PC-9 (cell line): ENCODE measurements at regions not wholly inside any gene's neighbourhood (a gene's known extent, or its start where the extent isn't known, plus 50 kb on each side); places are given as distances from the start of the nearest gene placed in this dataset.

ENCODE experiments used
- BruUV-seq: library from RNA; stranded (reverse); fragments of 400-500 nt; replicated peaks from 2 replicates; lab custom pipeline; 2021; lab: Mats Ljungman, UMichigan
- CTCF ChIA-PET: fragments of 300-600 bp; sonication (Branson Sonifier 250); formaldehyde crosslinking; loops from one replicate; lab custom pipeline; 2022; ENCODE audit warnings: antibody characterized with exemption; lab: Charles Lee
- POLR2A ChIA-PET: fragments of 300-600 bp; sonication (Branson Sonifier 250); formaldehyde crosslinking; loops from one replicate; lab custom pipeline; 2022; ENCODE audit warnings: antibody characterized with exemption; ENCODE audit not compliant: unreplicated experiment; lab: Charles Lee
- DNase-seq, 2 experiments: peaks; one replicate each; pipeline versions ENCODE4 v3.0.0 to v3.0.0-alpha.2; 2015 to 2022; ENCODE audit warnings: mixed read lengths in 1 of 2
- H2AFZ ChIP-seq: fragments of 200-600 bp; sonication (generic); 2 replicates; pipeline ENCODE4 v1.8.1; 2017; ENCODE audit warnings: antibody characterized with exemption
- H3F3A ChIP-seq: fragments of 200-600 bp; sonication (generic); 2 replicates; pipeline ENCODE4 v1.8.1; 2017; ENCODE audit warnings: antibody characterized with exemption, mild to moderate bottlenecking, low read depth; ENCODE audit not compliant: insufficient read depth
- H3K27ac ChIP-seq: fragments of 200-600 bp; sonication (generic); 2 replicates; pipeline ENCODE4 v1.6.1; 2016; ENCODE audit warnings: mixed run types
- H3K27me3 ChIP-seq: fragments of 200-600 bp; sonication (generic); 2 replicates; pipeline ENCODE4 v1.6.1; 2016; ENCODE audit warnings: low read depth, mixed run types; ENCODE audit not compliant: insufficient read depth
- H3K36me3 ChIP-seq: fragments of 200-600 bp; sonication (generic); 2 replicates; pipeline ENCODE4 v1.6.1; 2016; ENCODE audit warnings: low read depth, mixed run types
- H3K4me1 ChIP-seq: fragments of 200-600 bp; sonication (generic); replicated peaks from 2 replicates; pipeline ENCODE4 v1.6.1; 2016; ENCODE audit warnings: mixed run types; ENCODE audit not compliant: insufficient read depth
- H3K4me2 ChIP-seq: fragments of 200-600 bp; sonication (generic); 2 replicates; pipeline ENCODE4 v1.6.1; 2017; ENCODE audit warnings: mixed run types
- H3K4me3 ChIP-seq: fragments of 200-600 bp; sonication (generic); 2 replicates; pipeline ENCODE4 v1.6.1; 2016; ENCODE audit warnings: mixed run types
- H3K79me2 ChIP-seq: fragments of 200-600 bp; sonication (generic); 2 replicates; pipeline ENCODE4 v1.6.1; 2017; ENCODE audit warnings: low read depth, mixed run types
- H3K9me2 ChIP-seq: fragments of 200-600 bp; sonication (generic); 2 replicates; pipeline ENCODE4 v1.8.1; 2017; ENCODE audit warnings: mild to moderate bottlenecking; ENCODE audit not compliant: insufficient read depth
- H3K9me3 ChIP-seq: fragments of 200-600 bp; sonication (generic); 2 replicates; pipeline ENCODE4 v1.8.1; 2016; ENCODE audit warnings: low read depth; ENCODE audit not compliant: insufficient read depth
- H4K20me1 ChIP-seq: fragments of 200-600 bp; sonication (generic); 2 replicates; pipeline ENCODE4 v1.8.1; 2017; ENCODE audit not compliant: insufficient read depth
- EZH2 ChIP-seq: fragments of 200-600 bp; sonication (generic); IDR thresholded peaks from 2 replicates; pipeline ENCODE4 v1.8.0; 2017; ENCODE audit warnings: antibody characterized with exemption, low read depth
- intact Hi-C: fragments of 100-400 bp; cut with micrococcal nuclease; formaldehyde crosslinking; loops from one replicate; pipeline ENCODE4 v1.10.0; 2022; ENCODE audit not compliant: unreplicated experiment
- TF ChIP-seq, protein P1 (sequence below): fragments of 200-600 bp; sonication (generic); conservative IDR thresholded peaks from 2 replicates; pipeline ENCODE4 v1.6.1; 2017; ENCODE audit warnings: mixed run types, antibody characterized with exemption, mild to moderate bottlenecking, moderate library complexity

DNA sequence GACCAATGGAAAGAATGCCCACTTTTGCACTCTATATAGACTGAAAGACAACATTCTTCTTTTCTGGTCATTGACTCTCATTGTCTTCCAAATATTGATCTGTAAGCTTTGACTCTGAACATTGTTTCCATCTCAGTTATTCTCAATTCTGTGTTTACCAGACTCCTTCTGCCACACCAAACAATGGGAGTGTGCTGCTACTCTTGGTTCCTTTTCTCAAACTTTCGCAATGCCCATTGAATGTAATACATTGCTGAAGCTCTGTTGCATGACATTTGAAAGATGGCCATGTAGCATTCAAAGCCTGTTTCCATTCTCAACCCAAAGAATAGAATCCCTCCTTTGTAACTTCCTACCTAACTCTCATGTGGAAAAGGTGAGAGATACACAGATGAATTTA, 136.2 kb downstream of the BTC start:
- POLR2A ChIA-PET, result no interaction called here
- BruUV-seq, result no TSS peak
- TF ChIP-seq, protein P1, sequence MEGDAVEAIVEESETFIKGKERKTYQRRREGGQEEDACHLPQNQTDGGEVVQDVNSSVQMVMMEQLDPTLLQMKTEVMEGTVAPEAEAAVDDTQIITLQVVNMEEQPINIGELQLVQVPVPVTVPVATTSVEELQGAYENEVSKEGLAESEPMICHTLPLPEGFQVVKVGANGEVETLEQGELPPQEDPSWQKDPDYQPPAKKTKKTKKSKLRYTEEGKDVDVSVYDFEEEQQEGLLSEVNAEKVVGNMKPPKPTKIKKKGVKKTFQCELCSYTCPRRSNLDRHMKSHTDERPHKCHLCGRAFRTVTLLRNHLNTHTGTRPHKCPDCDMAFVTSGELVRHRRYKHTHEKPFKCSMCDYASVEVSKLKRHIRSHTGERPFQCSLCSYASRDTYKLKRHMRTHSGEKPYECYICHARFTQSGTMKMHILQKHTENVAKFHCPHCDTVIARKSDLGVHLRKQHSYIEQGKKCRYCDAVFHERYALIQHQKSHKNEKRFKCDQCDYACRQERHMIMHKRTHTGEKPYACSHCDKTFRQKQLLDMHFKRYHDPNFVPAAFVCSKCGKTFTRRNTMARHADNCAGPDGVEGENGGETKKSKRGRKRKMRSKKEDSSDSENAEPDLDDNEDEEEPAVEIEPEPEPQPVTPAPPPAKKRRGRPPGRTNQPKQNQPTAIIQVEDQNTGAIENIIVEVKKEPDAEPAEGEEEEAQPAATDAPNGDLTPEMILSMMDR, result no peak
- no peak for TF ChIP-seq EZH2
- Histone ChIP-seq H3F3A (peaks cover 26% of the 10 kb centered on the region), H3K36me3 (no peaks in the 10 kb centered on the region; the same call in 1 of the 2 replicates), H3K27me3 (no peaks in the 10 kb centered on the region), H2AFZ (no peak overlapping the region), H3K4me3 (no peak overlapping the region), H3K9me2 (no peaks in the 10 kb centered on the region), H3K27ac (no peak overlapping the region), H3K4me1 (peaks cover 37% of the 10 kb centered on the region), H3K79me2 (no peaks in the 10 kb centered on the region), H3K4me2 (no peak overlapping the region), H4K20me1 (no peaks in the 10 kb centered on the region), H3K9me3 (peaks cover 19% of the 10 kb centered on the region)
- DNase-seq, result no peak
- intact Hi-C loops, result no loop called here
- CTCF ChIA-PET, result no interaction called here

DNA sequence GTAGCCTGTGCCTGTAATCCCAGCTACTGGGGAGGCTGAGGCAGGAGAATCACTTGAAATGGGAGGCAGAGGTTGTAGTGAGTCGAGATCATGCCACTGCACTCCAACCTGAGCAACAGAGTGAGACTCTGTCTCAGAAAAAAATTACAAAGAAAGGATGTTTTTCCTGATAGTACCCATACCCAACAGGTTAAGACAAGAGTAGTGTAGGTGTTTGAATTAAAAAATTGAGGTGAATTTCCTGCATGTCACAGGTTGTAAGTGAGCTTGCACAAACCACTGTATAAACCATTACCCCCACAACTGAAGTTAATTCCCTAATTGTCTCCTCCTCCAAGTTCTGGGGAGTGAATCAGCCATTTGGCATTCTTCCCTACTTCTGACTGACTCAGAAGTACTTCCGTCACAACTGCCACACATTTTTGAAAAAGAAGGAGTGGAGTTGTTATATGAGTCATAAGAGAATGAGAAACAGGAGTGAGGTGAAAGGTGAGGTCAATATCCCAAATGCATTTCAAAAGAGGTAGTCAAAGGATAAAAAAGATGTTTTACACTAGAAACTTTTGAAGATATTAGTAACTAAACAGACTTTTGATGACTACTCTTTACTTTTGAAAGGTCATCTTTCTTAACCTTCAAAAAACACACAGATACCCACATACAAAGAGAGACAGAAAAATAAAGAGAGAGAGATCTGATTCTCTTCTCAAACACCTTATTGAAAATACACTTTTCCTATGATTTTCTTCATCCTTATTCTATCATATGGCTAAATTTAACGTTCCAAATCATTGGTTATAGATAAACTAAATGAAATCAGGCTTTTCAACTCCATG, 134.5 kb downstream of the BTC start:
- no peaks in the 10 kb centered on the region for H3K9me2 ChIP-seq
- H3K4me1 ChIP-seq, result peaks cover 37% of the 10 kb centered on the region
- no peaks in the 10 kb centered on the region; the same call in 1 of the 2 replicates for H3K36me3 ChIP-seq
- H3K4me3 ChIP-seq, result no peak overlapping the region
- ChIA-PET POLR2A (no interaction called here), CTCF (no interaction called here)
- no peak overlapping the region for H2AFZ ChIP-seq
- peak overlapping the region; percentile 41 for H3K4me2 ChIP-seq
- TF ChIP-seq EZH2, result no peak
- TF ChIP-seq, protein P1, result no peak
- no peaks in the 10 kb centered on the region for H4K20me1 ChIP-seq
- no peaks in the 10 kb centered on the region for H3K27me3 ChIP-seq
- peaks cover 21% of the 10 kb centered on the region for H3K9me3 ChIP-seq
- DNase-seq, result peak; percentile 53 to 94
- no TSS peak for BruUV-seq
- intact Hi-C loops, result loop anchor here (1.0 kb wide), 1 partner anchor 35 kb away; no protein-coding TSS in a partner anchor
- no peaks in the 10 kb centered on the region for H3K79me2 ChIP-seq
- H3K27ac ChIP-seq, result peak overlapping the region; percentile 91
- peaks cover 26% of the 10 kb centered on the region for H3F3A ChIP-seq

DNA sequence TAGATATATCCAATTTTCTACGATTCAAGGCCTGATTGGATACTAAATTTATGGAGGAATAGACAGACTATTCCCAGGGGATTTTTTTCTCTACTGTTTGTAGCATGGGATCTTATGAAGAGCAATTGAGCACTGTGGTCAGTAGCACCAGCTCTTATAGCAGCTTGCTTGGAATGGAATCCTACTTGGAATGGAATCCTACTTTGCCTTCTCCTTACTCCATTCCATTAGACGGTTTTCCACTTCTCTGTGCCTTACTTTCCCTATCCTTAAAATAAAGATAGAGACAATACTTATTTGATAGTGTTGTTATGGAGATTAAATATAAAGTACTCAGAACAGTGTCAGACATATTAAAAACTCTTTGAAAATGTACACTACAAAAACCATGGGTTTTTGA, 133.5 kb downstream of the BTC start:
- H3K9me3 ChIP-seq, result peaks cover 19% of the 10 kb centered on the region
- H3K4me1 ChIP-seq, result peaks cover 37% of the 10 kb centered on the region
- no peaks in the 10 kb centered on the region for H3K9me2 ChIP-seq
- ChIA-PET CTCF (no interaction called here), POLR2A (interaction anchor here (0.6 kb wide), 2 partner anchors 11 to 860 kb away, joined by 3 to 10 read pairs; no protein-coding TSS in a partner anchor)
- H2AFZ ChIP-seq, result no peak overlapping the region
- TF ChIP-seq, protein P1, result no peak
- no peak for TF ChIP-seq EZH2
- DNase-seq, result no peak
- BruUV-seq, result no TSS peak
- no peaks in the 10 kb centered on the region; the same call in 1 of the 2 replicates for H3K36me3 ChIP-seq
- H3K4me2 ChIP-seq, result peak overlapping the region; percentile 41
- H4K20me1 ChIP-seq, result no peaks in the 10 kb centered on the region
- H3K79me2 ChIP-seq, result no peaks in the 10 kb centered on the region
- peaks cover 26% of the 10 kb centered on the region for H3F3A ChIP-seq
- no peak overlapping the region for H3K4me3 ChIP-seq
- intact Hi-C loops, result loop anchor here (1.0 kb wide), 1 partner anchor 37 kb away; no protein-coding TSS in a partner anchor
- no peaks in the 10 kb centered on the region for H3K27me3 ChIP-seq
- H3K27ac ChIP-seq, result peak overlapping the region; percentile 91
